Brain microvascular endothelial cell (primary cell): ENCODE measurements at regions not wholly inside any gene's neighbourhood (a gene's known extent, or its start where the extent isn't known, plus 50 kb on each side); places are given as distances from the start of the nearest gene placed in this dataset.

Source experiments
- DNase-seq: peaks from one replicate; pipeline ENCODE4 v3.0.0-alpha.2; 2020
- H3K27ac ChIP-seq: fragments of 250-450 bp; sonication (Bioruptor Pico); 2 replicates; pipeline ENCODE4 v1.5.1; 2020; ENCODE audit warnings: mild to moderate bottlenecking, moderate library complexity
- H3K27me3 ChIP-seq: fragments of 250-450 bp; sonication (Bioruptor Pico); replicated peaks from 2 replicates; pipeline ENCODE4 v1.5.1; 2020; ENCODE audit warnings: mild to moderate bottlenecking
- H3K36me3 ChIP-seq: fragments of 250-450 bp; sonication (Bioruptor Pico); replicated peaks from 2 replicates; pipeline ENCODE4 v1.5.1; 2020; ENCODE audit warnings: mild to moderate bottlenecking
- H3K4me3 ChIP-seq: 2 replicates; pipeline ENCODE4 v1.5.1; 2011; ENCODE audit warnings: low read depth, mild to moderate bottlenecking, control low read depth, low read length, moderate library complexity
- in situ Hi-C: cut with HindIII; loops from 2 replicates; pipeline ENCODE4 v1.10.0; 2017; ENCODE audit warnings: low sequenced_read_pairs, low pct_ligation_motif_present
- TF ChIP-seq, protein P1 (sequence below): IDR thresholded peaks from 2 replicates; pipeline ENCODE4 v1.5.1; 2011; ENCODE audit warnings: low read depth, mild to moderate bottlenecking, moderate library complexity, low read length, control low read depth, inconsistent platforms; ENCODE audit errors: missing control alignments

DNA sequence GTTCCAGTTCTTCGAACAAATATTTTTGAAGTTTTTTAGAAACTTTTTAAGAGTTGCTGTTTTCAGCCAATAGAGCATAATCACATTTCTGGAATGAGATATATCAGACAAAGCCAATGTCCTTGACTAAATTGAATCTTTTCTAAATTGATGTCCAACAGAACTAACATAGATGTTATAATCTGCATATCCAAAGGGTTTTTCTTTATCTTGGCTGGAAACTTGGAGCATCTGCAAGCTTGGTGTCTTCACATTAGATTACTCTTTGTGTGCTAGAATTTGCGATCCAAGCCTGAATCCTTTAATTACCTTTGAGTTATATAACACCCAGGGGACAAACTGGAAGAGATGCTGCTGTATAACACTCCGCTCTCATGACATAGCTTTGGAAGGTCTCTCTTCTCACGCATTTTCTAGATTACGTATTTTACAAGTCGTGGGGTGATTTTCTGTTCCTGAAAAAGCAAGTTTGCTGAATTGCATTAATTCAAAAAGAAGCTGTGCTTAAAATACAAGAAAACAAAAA is 64.4 kb upstream of the FUCA2 start:
- Histone ChIP-seq H3K27ac (no peak overlapping the region), H3K36me3 (no peaks in the 10 kb centered on the region), H3K4me3 (no peak overlapping the region), H3K27me3 (no peaks in the 10 kb centered on the region)
- in situ Hi-C loops: no loop called here
- TF ChIP-seq, protein P1, sequence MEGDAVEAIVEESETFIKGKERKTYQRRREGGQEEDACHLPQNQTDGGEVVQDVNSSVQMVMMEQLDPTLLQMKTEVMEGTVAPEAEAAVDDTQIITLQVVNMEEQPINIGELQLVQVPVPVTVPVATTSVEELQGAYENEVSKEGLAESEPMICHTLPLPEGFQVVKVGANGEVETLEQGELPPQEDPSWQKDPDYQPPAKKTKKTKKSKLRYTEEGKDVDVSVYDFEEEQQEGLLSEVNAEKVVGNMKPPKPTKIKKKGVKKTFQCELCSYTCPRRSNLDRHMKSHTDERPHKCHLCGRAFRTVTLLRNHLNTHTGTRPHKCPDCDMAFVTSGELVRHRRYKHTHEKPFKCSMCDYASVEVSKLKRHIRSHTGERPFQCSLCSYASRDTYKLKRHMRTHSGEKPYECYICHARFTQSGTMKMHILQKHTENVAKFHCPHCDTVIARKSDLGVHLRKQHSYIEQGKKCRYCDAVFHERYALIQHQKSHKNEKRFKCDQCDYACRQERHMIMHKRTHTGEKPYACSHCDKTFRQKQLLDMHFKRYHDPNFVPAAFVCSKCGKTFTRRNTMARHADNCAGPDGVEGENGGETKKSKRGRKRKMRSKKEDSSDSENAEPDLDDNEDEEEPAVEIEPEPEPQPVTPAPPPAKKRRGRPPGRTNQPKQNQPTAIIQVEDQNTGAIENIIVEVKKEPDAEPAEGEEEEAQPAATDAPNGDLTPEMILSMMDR: no peak
- no peak for DNase-seq

DNA sequence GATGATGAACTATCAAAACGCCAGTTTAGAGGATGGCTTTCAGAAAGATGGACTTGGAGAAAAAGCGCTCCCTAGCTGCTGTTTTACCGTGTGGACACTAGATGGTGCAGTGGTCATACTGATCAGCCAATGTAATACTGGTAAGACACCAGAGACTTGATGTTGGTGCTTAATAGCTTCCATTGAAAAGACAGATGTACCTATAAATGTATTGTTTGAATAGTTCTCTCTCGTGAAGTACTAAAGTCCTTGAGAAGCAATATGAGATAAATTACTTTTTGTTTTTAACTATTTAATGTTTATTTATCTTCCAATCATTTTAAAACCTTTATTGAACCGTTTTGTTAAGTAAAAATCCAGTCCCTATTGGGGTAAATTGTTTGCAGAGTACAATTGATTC is 63.9 kb upstream of the FUCA2 start:
- peak; percentile 76 for DNase-seq
- no peaks in the 10 kb centered on the region for H3K27me3 ChIP-seq
- H3K27ac ChIP-seq: no peak overlapping the region
- TF ChIP-seq, protein P1: peak; percentile 85
- in situ Hi-C loops: no loop called here
- no peaks in the 10 kb centered on the region for H3K36me3 ChIP-seq
- H3K4me3 ChIP-seq: no peak overlapping the region

DNA sequence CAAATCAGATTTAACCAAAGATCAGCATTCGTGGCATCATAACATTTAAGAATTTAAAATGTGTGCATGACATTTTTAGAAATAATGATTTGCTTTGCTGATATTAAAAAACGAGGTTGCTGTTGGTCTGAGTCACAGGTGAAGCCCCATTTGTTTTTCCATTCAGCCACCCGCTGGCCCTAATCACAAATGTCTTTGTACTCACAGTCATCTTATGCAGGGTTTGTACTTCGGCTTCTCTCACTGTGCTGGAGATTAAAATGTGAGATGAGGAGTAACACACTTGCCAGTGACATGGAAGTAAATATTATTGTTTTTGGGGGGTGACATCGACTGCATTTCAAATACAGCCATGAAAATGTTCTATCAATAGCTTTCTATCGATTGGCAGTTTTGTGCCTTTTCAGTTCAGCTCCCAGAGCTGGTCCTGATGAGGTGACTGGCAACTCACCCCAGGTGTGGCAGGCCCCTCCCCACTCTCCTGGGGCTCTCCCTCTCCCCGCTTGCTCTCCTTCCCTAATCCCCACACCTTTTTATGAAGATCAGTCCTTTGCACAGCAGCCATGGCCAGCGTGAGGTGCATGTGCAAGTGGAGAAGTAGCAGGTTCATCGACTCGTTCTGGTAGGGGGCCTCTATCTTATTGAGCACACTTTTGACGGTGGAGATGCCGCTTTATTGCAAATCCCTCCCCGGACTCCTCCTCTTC is 58.8 kb upstream of the FUCA2 start:
- in situ Hi-C loops: no loop called here
- no peak overlapping the region for H3K4me3 ChIP-seq
- H3K27ac ChIP-seq: no peak overlapping the region
- no peak for DNase-seq
- no peaks in the 10 kb centered on the region for H3K27me3 ChIP-seq
- H3K36me3 ChIP-seq: no peaks in the 10 kb centered on the region
- TF ChIP-seq, protein P1: no peak

DNA sequence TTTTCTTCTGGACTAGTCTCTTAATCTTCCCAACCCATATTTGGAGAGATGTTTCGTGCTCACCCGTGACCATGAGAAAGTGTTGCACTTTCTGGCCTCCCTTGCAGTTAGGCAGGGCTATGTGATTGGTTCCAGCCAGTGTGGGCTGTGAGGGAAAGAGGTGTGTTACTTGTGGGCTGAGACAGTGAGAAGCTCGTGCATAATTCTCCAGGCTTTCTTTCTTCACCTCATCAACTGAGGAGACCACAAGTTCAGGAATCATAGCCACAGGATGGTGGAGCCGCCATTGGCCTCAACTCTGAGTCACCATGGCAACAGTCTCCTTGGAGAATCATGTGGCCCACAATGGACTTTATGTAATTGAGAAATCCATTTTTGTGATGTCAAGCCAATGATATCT is 57.5 kb upstream of the FUCA2 start:
- DNase-seq: peak; percentile 45
- TF ChIP-seq, protein P1: no peak
- Histone ChIP-seq H3K4me3 (no peak overlapping the region), H3K36me3 (no peaks in the 10 kb centered on the region), H3K27ac (no peak overlapping the region), H3K27me3 (no peaks in the 10 kb centered on the region)
- in situ Hi-C loops: no loop called here

DNA sequence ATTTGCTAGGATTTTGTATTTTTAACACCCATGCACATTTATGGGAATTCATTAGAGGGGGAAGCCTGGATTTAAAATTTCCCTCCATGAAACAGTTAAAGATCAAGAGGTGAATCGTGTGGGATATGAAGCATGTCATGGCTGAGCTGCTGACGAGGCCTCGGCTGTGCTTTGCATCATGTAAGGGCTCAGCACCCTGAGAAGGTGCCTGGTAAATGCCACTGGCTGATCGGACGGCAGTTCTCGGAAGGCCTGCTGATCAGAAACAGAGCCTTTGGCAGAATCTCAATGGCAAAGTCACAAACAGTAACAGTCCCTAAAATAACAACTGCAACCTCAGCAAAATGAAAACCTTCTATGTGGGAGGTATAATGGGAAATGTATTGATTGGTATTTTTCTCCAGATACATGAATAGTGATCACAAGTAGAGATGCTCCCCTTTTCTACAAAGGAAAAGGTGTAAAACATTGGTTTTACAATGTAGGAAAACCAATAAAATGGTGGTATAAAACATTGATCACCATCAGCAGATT is 53.0 kb upstream of the FUCA2 start:
- Histone ChIP-seq H3K27ac (no peak overlapping the region), H3K4me3 (no peak overlapping the region), H3K36me3 (no peaks in the 10 kb centered on the region), H3K27me3 (no peaks in the 10 kb centered on the region)
- no peak for DNase-seq
- in situ Hi-C loops: no loop called here
- TF ChIP-seq, protein P1: no peak
